ENCODE measurements at regions not wholly inside any gene's neighbourhood (a gene's known extent, or its start where the extent isn't known, plus 50 kb on each side); places are given as distances from the start of the nearest gene placed in this dataset.

GRCh38 chr14:34325493-34325892 lies 136.5 kb downstream of the SPTSSA start:
- no peak for DNase-seq (ENCODE audit: low read depth)
- TF ChIP-seq, protein P1, sequence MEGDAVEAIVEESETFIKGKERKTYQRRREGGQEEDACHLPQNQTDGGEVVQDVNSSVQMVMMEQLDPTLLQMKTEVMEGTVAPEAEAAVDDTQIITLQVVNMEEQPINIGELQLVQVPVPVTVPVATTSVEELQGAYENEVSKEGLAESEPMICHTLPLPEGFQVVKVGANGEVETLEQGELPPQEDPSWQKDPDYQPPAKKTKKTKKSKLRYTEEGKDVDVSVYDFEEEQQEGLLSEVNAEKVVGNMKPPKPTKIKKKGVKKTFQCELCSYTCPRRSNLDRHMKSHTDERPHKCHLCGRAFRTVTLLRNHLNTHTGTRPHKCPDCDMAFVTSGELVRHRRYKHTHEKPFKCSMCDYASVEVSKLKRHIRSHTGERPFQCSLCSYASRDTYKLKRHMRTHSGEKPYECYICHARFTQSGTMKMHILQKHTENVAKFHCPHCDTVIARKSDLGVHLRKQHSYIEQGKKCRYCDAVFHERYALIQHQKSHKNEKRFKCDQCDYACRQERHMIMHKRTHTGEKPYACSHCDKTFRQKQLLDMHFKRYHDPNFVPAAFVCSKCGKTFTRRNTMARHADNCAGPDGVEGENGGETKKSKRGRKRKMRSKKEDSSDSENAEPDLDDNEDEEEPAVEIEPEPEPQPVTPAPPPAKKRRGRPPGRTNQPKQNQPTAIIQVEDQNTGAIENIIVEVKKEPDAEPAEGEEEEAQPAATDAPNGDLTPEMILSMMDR (conservative IDR thresholded peaks at IDR 0.05; ENCODE audit: low read length): no peak
- no peak overlapping the region for H3K4me3 ChIP-seq (ENCODE audit: low read length)

DNA sequence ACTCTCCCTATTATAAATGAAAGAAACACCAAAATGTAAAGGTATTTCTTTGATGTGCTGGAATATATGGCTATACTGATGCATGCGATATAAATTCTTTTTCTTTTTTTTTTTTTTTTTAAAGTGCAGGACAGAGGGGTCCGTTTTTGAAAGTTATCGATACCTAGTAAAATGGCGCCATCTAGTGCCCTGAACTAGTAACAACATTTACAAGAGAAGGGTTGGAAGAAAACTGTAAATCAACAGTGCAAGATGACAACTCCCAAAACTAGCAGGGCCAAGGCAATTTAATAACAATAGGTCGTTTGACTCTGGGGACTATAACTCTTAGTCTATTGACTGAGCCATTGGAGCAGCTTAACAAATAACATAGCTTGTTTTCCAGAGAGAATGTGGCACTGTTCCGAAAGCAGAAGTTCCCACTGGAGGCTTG lies 137.7 kb downstream of the SPTSSA start:
- no peak overlapping the region for H3K4me3 ChIP-seq (ENCODE audit: low read length)
- TF ChIP-seq, protein P1 (conservative IDR thresholded peaks at IDR 0.05; ENCODE audit: low read length): peak; percentile 63
- DNase-seq (ENCODE audit: low read depth): peak; percentile 28

DNA sequence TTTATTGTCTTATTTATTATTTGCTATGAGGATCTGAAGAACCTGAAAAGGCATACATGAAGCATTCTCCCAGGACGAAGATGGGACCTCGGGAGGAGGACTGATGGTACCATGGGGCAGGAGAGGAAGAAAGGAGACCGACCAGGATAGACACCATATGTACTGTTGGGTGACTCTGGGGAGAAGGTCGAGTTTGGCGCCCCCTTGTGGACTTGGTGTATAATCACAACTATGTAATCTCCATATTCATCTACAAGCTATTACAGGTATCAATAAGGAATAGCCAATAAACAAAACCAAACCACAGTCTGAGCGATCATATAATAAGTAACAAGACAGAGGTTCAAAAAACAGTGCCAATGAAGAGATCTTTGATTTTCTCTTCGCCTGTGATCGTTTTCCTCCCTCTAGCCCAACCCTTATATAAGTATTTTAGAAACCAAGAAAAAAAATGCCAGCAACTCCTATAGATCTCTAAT lies 139.1 kb downstream of the SPTSSA start:
- peak; percentile 49 for DNase-seq (ENCODE audit: low read depth)
- H3K4me3 ChIP-seq (ENCODE audit: low read length): no peak overlapping the region
- TF ChIP-seq, protein P1 (conservative IDR thresholded peaks at IDR 0.05; ENCODE audit: low read length): peak; percentile 77

GRCh38 chr14:34319140-34319539 lies 142.9 kb downstream of the SPTSSA start:
- H3K4me3 ChIP-seq (ENCODE audit: low read length): no peak overlapping the region
- DNase-seq (ENCODE audit: low read depth): no peak
- TF ChIP-seq, protein P1 (conservative IDR thresholded peaks at IDR 0.05; ENCODE audit: low read length): no peak

DNA sequence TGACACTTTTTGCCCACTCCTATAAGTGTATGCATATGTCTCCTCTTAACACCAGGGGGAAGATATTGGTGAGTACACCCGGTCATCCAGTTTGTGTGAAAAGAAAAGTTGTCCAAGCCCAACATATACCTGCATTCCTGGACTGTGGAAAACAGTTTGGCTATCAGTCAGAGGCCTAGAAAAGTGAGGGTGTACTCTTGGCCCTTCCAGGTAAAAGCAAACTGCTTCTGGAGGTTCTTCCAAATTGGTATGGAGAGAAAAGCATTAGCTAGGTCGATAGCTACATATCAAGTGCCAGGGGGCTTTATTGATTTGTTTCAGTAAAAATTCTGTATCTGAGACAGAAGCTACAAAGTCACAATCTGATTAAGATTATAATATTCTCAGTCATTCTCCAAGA lies 144.0 kb downstream of the SPTSSA start:
- DNase-seq (ENCODE audit: low read depth): no peak
- no peak overlapping the region for H3K4me3 ChIP-seq (ENCODE audit: low read length)
- TF ChIP-seq, protein P1 (conservative IDR thresholded peaks at IDR 0.05; ENCODE audit: low read length): no peak

- TF ChIP-seq, protein P1 (conservative IDR thresholded peaks at IDR 0.05; ENCODE audit: low read length): no peak
- no peak overlapping the region for H3K4me3 ChIP-seq (ENCODE audit: low read length)
- DNase-seq (ENCODE audit: low read depth): no peak
Observed at GRCh38 chr14:34310724-34311123, 151.3 kb downstream of the SPTSSA start.

GRCh38 chr14:34303811-34304210 lies 158.2 kb downstream of the SPTSSA start:
- no peak overlapping the region for H3K4me3 ChIP-seq (ENCODE audit: low read length)
- DNase-seq (ENCODE audit: low read depth): no peak
- TF ChIP-seq, protein P1 (conservative IDR thresholded peaks at IDR 0.05; ENCODE audit: low read length): no peak
